ENCODE measurements at regions not wholly inside any gene's neighbourhood (a gene's known extent, or its start where the extent isn't known, plus 50 kb on each side); places are given as distances from the start of the nearest gene placed in this dataset.

GRCh38 chrX:13226214-13226613, 93.6 kb downstream of the ATXN3L start:
- intact Hi-C loops (cut with micrococcal nuclease) = no loop called here
- H3K27me3 ChIP-seq (ENCODE audit: insufficient read depth, low read length) = no peaks in the 10 kb centered on the region
- ATAC-seq (no peak), DNase-seq (ENCODE audit: low read depth, low spot score) (no peak)
- no peak for TF ChIP-seq POLR2A (IDR thresholded peaks at IDR 0.05; ENCODE audit: borderline replicate concordance, extremely low read depth, insufficient read depth, insufficient read length)
- TF ChIP-seq ELF1 (IDR thresholded peaks at IDR 0.05; ENCODE audit: borderline replicate concordance, low read depth) = no peak
- TF ChIP-seq MAX (IDR thresholded peaks at IDR 0.05) = no peak
- H3K9ac ChIP-seq (ENCODE audit: low read length) = no peak overlapping the region
- RAD21 ChIA-PET (ENCODE audit: low non-redundant PET in 1 of 2, low total read pairs in 2 of 2, uncharacterized antibody in 2 of 2, unreplicated experiment in 2 of 2) = no interaction called here
- BruUV-seq (replicated peaks) = no TSS peak
- no peak overlapping the region for H3K27ac ChIP-seq (ENCODE audit: low read depth, low read length)
- H3K79me2 ChIP-seq (ENCODE audit: insufficient read depth, low read length) = no peaks in the 10 kb centered on the region
- POLR2A ChIA-PET = no interaction called here
- no peaks in the 10 kb centered on the region for H3K9me2 ChIP-seq (ENCODE audit: insufficient read depth)
- CTCF ChIA-PET = no interaction called here
- H3K4me3 ChIP-seq (replicated peaks in 1 of 2; ENCODE audit: low read depth in 1 of 2, low read length in 2 of 2) = no peak overlapping the region
- H3K4me1 ChIP-seq (ENCODE audit: control insufficient read depth in 1 of 2, insufficient read depth in 2 of 2, low read length in 2 of 2) = peaks cover 0 to 14% of the 10 kb centered on the region in 2 experiments; a peak in 1 of 4 replicates
- H3K9me3 ChIP-seq (ENCODE audit: control insufficient read depth in 1 of 2, insufficient read depth in 1 of 2, low read depth in 1 of 2, low read length in 2 of 2) = no peaks in the 10 kb centered on the region
- H3K36me3 ChIP-seq (ENCODE audit: control insufficient read depth in 1 of 2, insufficient read depth in 2 of 2, low read length in 2 of 2) = no peaks in the 10 kb centered on the region
- H4K20me1 ChIP-seq (ENCODE audit: insufficient read depth) = no peaks in the 10 kb centered on the region
- no peak overlapping the region for H3K4me2 ChIP-seq (ENCODE audit: low read length)
- no peak overlapping the region for H2AFZ ChIP-seq (ENCODE audit: low read depth, low read length, poor library complexity, severe bottlenecking)

- peak overlapping the region; percentile 46 for H3K4me2 ChIP-seq (ENCODE audit: low read length)
- TF ChIP-seq RAD21 (IDR thresholded peaks at IDR 0.05; ENCODE audit: low read depth) = peak; percentile 17; the same call in 1 of the 2 replicates
- no peak for TF ChIP-seq SIN3A (IDR thresholded peaks at IDR 0.05; ENCODE audit: low read depth)
- peak; percentile 52; the same call in 1 of the 2 replicates for TF ChIP-seq FOSL1 (IDR thresholded peaks at IDR 0.05; ENCODE audit: low read depth)
- TF ChIP-seq TCF7L2 (IDR thresholded peaks at IDR 0.05; ENCODE audit: borderline replicate concordance, extremely low read depth, insufficient read depth, insufficient read length) = peak; percentile 43
- no peak for TF ChIP-seq CBX3 (IDR thresholded peaks at IDR 0.05; ENCODE audit: low read depth)
- TF ChIP-seq CTCF (IDR thresholded peaks at IDR 0.05 in 2 of 3, conservative IDR thresholded peaks at IDR 0.05 in 1 of 3; ENCODE audit: borderline replicate concordance in 1 of 3, insufficient read depth in 1 of 3, low read depth in 2 of 3, low read length in 2 of 3) = no peak
- TF ChIP-seq SP1 (IDR thresholded peaks at IDR 0.05; ENCODE audit: low read depth) = peak; percentile 53
- peak; percentile 59; the same call in 1 of the 2 replicates for TF ChIP-seq JUND (IDR thresholded peaks at IDR 0.05)
- no peak for TF ChIP-seq POLR2A (IDR thresholded peaks at IDR 0.05; ENCODE audit: borderline replicate concordance, extremely low read depth, insufficient read depth, insufficient read length)
- TF ChIP-seq SRF (IDR thresholded peaks at IDR 0.05; ENCODE audit: low read depth) = no peak
- intact Hi-C loops (cut with micrococcal nuclease) = no loop called here
- peaks cover 0 to 14% of the 10 kb centered on the region in 2 experiments; a peak in 1 of 4 replicates for H3K4me1 ChIP-seq (ENCODE audit: control insufficient read depth in 1 of 2, insufficient read depth in 2 of 2, low read length in 2 of 2)
- H3K4me3 ChIP-seq (replicated peaks in 1 of 2; ENCODE audit: low read depth in 1 of 2, low read length in 2 of 2) = no peak overlapping the region
- H3K9me3 ChIP-seq (ENCODE audit: control insufficient read depth in 1 of 2, insufficient read depth in 1 of 2, low read depth in 1 of 2, low read length in 2 of 2) = no peaks in the 10 kb centered on the region
- no peaks in the 10 kb centered on the region for H3K79me2 ChIP-seq (ENCODE audit: insufficient read depth, low read length)
- no peaks in the 10 kb centered on the region for H3K27me3 ChIP-seq (ENCODE audit: insufficient read depth, low read length)
- no TSS peak for BruUV-seq (replicated peaks)
- no peak overlapping the region for H3K9ac ChIP-seq (ENCODE audit: low read length)
- no peak overlapping the region for H3K27ac ChIP-seq (ENCODE audit: low read depth, low read length)
- H3K9me2 ChIP-seq (ENCODE audit: insufficient read depth) = no peaks in the 10 kb centered on the region
- H2AFZ ChIP-seq (ENCODE audit: low read depth, low read length, poor library complexity, severe bottlenecking) = peak overlapping the region; percentile 26
- ChIA-PET POLR2A (interaction anchor here (0.7 kb wide), 1 partner anchor 461 kb away, joined by 3 read pairs; no protein-coding TSS in a partner anchor), RAD21 (ENCODE audit: low non-redundant PET in 1 of 2, low total read pairs in 2 of 2, uncharacterized antibody in 2 of 2, unreplicated experiment in 2 of 2) (no interaction called here), CTCF (no interaction called here)
- H3K36me3 ChIP-seq (ENCODE audit: control insufficient read depth in 1 of 2, insufficient read depth in 2 of 2, low read length in 2 of 2) = no peaks in the 10 kb centered on the region
- H4K20me1 ChIP-seq (ENCODE audit: insufficient read depth) = no peaks in the 10 kb centered on the region
- DNase-seq (ENCODE audit: low read depth, low spot score) = peak; percentile 51
- ATAC-seq = peak; percentile 57; the same call in 1 of the 2 replicates
Observed at GRCh38 chrX:13223868-13224567, 95.8 kb downstream of the ATXN3L start.

All from HCT116 (cell line).